ENCODE measurements at regions not wholly inside any gene's neighbourhood (a gene's known extent, or its start where the extent isn't known, plus 50 kb on each side); places are given as distances from the start of the nearest gene placed in this dataset.

- no peak for TF ChIP-seq CTCF (IDR thresholded peaks at IDR 0.05)
- no peak for DNase-seq
- Histone ChIP-seq H3K36me3 (ENCODE audit: insufficient read depth in 1 of 2, low read depth in 1 of 2) (no peaks in the 10 kb centered on the region), H3K27me3 (ENCODE audit: insufficient read depth in 3 of 3, low read length in 2 of 3) (no peaks in the 10 kb centered on the region), H3K4me1 (peaks cover 12% of the 10 kb centered on the region), H3K4me3 (no peak overlapping the region), H3K9me3 (no peaks in the 10 kb centered on the region), H3K27ac (no peak overlapping the region)
- intact Hi-C loops (cut with DNase I) = no loop called here
- ATAC-seq = no peak
- WGBS, 3 donors = 91 to 100% (median 94%) methylated on average over 2 of the region's 2 CpGs
Observed at GRCh38 chr6:105808571-105808970, 277.6 kb upstream of the PRDM1 start.

GRCh38 chr6:105807905-105808304, 278.2 kb upstream of the PRDM1 start:
- no peak overlapping the region for H3K4me3 ChIP-seq
- DNase-seq (no peak), ATAC-seq (no peak)
- peaks cover 12% of the 10 kb centered on the region for H3K4me1 ChIP-seq
- H3K27me3 ChIP-seq (ENCODE audit: insufficient read depth in 3 of 3, low read length in 2 of 3) = no peaks in the 10 kb centered on the region
- WGBS, 3 donors = 90 to 95% (median 93%) methylated on average over 4 of the region's 4 CpGs
- intact Hi-C loops (cut with DNase I) = no loop called here
- TF ChIP-seq CTCF (IDR thresholded peaks at IDR 0.05) = no peak
- H3K27ac ChIP-seq = no peak overlapping the region
- H3K9me3 ChIP-seq = no peaks in the 10 kb centered on the region
- no peaks in the 10 kb centered on the region for H3K36me3 ChIP-seq (ENCODE audit: insufficient read depth in 1 of 2, low read depth in 1 of 2)

GRCh38 chr6:105806486-105806920, 279.6 kb upstream of the PRDM1 start:
- H3K4me3 ChIP-seq = no peak overlapping the region
- DNase-seq = no peak
- H3K36me3 ChIP-seq (ENCODE audit: insufficient read depth in 1 of 2, low read depth in 1 of 2) = no peaks in the 10 kb centered on the region
- H3K4me1 ChIP-seq = peaks cover 12% of the 10 kb centered on the region
- H3K27ac ChIP-seq = no peak overlapping the region
- no peak for TF ChIP-seq CTCF (IDR thresholded peaks at IDR 0.05)
- WGBS, 3 donors = 30 to 51% (median 36%) methylated on average over 3 of the region's 3 CpGs
- intact Hi-C loops (cut with DNase I) = no loop called here
- no peak for ATAC-seq
- H3K9me3 ChIP-seq = no peaks in the 10 kb centered on the region
- no peaks in the 10 kb centered on the region for H3K27me3 ChIP-seq (ENCODE audit: insufficient read depth in 3 of 3, low read length in 2 of 3)

- DNase-seq (no peak), ATAC-seq (peak in 1 of 4 donors; percentile 35)
- H3K27ac ChIP-seq = no peak overlapping the region
- H3K4me3 ChIP-seq = no peak overlapping the region
- H3K36me3 ChIP-seq (ENCODE audit: insufficient read depth in 1 of 2, low read depth in 1 of 2) = no peaks in the 10 kb centered on the region
- no peak for TF ChIP-seq CTCF (IDR thresholded peaks at IDR 0.05)
- no peaks in the 10 kb centered on the region for H3K9me3 ChIP-seq
- 37 to 51% (median 40%) methylated on average over 2 of the region's 2 CpGs for WGBS, 3 donors
- H3K27me3 ChIP-seq (ENCODE audit: insufficient read depth in 3 of 3, low read length in 2 of 3) = no peaks in the 10 kb centered on the region
- intact Hi-C loops (cut with DNase I) = no loop called here
- peaks cover 11% of the 10 kb centered on the region for H3K4me1 ChIP-seq
Observed at GRCh38 chr6:105805501-105806023, 280.6 kb upstream of the PRDM1 start.

GRCh38 chr6:105804424-105804823, 281.7 kb upstream of the PRDM1 start:
- Histone ChIP-seq H3K36me3 (ENCODE audit: insufficient read depth in 1 of 2, low read depth in 1 of 2) (no peaks in the 10 kb centered on the region), H3K27ac (no peak overlapping the region), H3K4me3 (no peak overlapping the region), H3K9me3 (no peaks in the 10 kb centered on the region), H3K27me3 (ENCODE audit: insufficient read depth in 3 of 3, low read length in 2 of 3) (no peaks in the 10 kb centered on the region), H3K4me1 (peaks cover 2% of the 10 kb centered on the region)
- WGBS, 3 donors = 51 to 72% (median 64%) methylated on average over 3 of the region's 3 CpGs
- no peak for TF ChIP-seq CTCF (IDR thresholded peaks at IDR 0.05)
- ATAC-seq (peak in 1 of 4 donors; percentile 28), DNase-seq (no peak)
- intact Hi-C loops (cut with DNase I) = no loop called here

Data from psoas muscle (tissue), 7 donors.